AG04450 (cell line): ENCODE measurements at regions not wholly inside any gene's neighbourhood (a gene's known extent, or its start where the extent isn't known, plus 50 kb on each side); places are given as distances from the start of the nearest gene placed in this dataset. TPM values are rescaled to one million over a fixed set of nuclear protein-coding genes. Genes with fewer than 3 reads are reported as not detected.

Experiments
- CTCF ChIA-PET: fragments of 300-600, 350-600 bp; formaldehyde crosslinking; extraction: SDS; loops from one replicate; lab custom pipeline; 2022; ENCODE audit warnings: antibody characterized with exemption, inconsistent platforms; lab: Charles Lee
- POLR2A ChIA-PET: fragments of 350-600 bp; formaldehyde crosslinking; extraction: SDS; loops from one replicate; lab custom pipeline; 2021; ENCODE audit warnings: antibody characterized with exemption, inconsistent platforms; lab: Yijun Ruan, JAX
- DNase-seq: peaks from one replicate; pipeline ENCODE4 v3.0.0-alpha.2; 2011; ENCODE audit warnings: low read depth, low spot score
- H3K27ac ChIP-seq: one replicate; pipeline ENCODE4 v1.5.1; 2012; ENCODE audit warnings: low read depth, low read length, control low read depth
- H3K27me3 ChIP-seq: one replicate; pipeline ENCODE4 v1.6.0; 2012; ENCODE audit warnings: low read length; ENCODE audit not compliant: control insufficient read depth, insufficient read depth
- H3K4me3 ChIP-seq: 2 replicates; pipeline ENCODE4 v1.5.1; 2011; ENCODE audit warnings: mild to moderate bottlenecking, low read depth, low read length, control low read depth
- H3K9me3 ChIP-seq: 2 replicates; pipeline ENCODE4 v1.5.1; 2012; ENCODE audit warnings: low read length; ENCODE audit not compliant: control insufficient read depth, insufficient read depth
- small RNA-seq: library from RNA; depleted of rRNA; stranded (forward); fragments of <200 nt; gene quantifications from one replicate; pipeline ENCODE3, GENCODE V24; 2012; ENCODE audit warnings: low read depth; ENCODE audit not compliant: insufficient read length
- TF ChIP-seq, protein P1 (sequence below): IDR thresholded peaks from 2 replicates; pipeline ENCODE4 v1.5.1; 2011; ENCODE audit warnings: low read depth, low read length, control low read depth, inconsistent platforms

DNA sequence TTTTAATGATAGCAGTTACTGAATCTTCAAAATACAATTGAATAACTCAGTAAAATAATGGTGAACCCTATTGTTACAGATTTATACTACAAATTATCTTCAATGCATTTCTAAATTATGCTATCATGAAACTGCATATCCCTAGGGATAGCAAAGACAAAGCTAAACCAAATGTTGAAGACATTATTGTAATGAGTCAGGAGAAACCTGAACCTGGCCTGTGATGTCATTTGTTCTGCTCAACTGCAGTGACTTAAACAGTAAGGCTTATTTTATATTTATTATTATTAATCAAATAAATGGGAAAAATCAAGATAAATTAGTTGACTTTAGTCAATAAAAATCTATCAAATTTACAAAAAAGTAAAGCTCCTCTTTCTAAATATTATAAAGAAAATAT, 100.3 kb downstream of the UCHL5 start:
- DNase-seq: no peak

DNA sequence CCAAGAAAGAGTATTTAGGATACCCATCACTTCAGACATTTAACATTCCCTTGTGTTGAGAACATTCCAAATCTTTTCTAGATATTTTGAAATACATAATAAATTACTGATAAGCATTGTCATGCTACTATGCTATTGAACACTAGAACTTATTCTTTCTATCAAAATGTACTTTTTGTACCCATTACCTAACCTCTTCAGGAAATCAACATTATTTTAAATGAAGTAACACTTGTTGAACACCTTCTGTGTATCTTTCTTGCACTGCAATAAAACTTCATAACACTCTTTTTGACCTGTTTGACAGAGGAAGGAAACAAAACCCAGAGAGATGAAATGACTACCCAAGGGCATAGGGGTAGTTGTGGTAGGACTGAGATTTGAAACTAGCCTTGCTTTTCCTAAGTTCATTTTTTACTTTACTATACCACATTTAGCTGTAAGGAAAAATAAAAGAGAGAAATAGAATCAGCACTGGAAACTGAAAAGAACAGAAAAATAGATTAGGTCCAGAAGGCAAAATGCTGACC, 99.4 kb downstream of the UCHL5 start:
- TF ChIP-seq, protein P1, sequence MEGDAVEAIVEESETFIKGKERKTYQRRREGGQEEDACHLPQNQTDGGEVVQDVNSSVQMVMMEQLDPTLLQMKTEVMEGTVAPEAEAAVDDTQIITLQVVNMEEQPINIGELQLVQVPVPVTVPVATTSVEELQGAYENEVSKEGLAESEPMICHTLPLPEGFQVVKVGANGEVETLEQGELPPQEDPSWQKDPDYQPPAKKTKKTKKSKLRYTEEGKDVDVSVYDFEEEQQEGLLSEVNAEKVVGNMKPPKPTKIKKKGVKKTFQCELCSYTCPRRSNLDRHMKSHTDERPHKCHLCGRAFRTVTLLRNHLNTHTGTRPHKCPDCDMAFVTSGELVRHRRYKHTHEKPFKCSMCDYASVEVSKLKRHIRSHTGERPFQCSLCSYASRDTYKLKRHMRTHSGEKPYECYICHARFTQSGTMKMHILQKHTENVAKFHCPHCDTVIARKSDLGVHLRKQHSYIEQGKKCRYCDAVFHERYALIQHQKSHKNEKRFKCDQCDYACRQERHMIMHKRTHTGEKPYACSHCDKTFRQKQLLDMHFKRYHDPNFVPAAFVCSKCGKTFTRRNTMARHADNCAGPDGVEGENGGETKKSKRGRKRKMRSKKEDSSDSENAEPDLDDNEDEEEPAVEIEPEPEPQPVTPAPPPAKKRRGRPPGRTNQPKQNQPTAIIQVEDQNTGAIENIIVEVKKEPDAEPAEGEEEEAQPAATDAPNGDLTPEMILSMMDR: no peak
- no peak for DNase-seq
- H3K4me3 ChIP-seq: no peak overlapping the region
- ChIA-PET POLR2A (no interaction called here), CTCF (no interaction called here)
- no peaks in the 10 kb centered on the region for H3K27me3 ChIP-seq
- H3K27ac ChIP-seq: no peak overlapping the region
- H3K9me3 ChIP-seq: no peaks in the 10 kb centered on the region

More for the DNA sequence above, 100.3 kb downstream of the UCHL5 start:
- H3K27ac ChIP-seq: no peak overlapping the region
- POLR2A ChIA-PET: no interaction called here
- CTCF ChIA-PET: no interaction called here
- no peaks in the 10 kb centered on the region for H3K27me3 ChIP-seq
- H3K9me3 ChIP-seq: no peaks in the 10 kb centered on the region
- TF ChIP-seq, protein P1: no peak
- H3K4me3 ChIP-seq: no peak overlapping the region

Small RNAs in the stretch of these regions (small RNA-seq; reads per million reads assigned to genes)
- not detected for gene RN7SKP126
